B cell (primary cell): ENCODE measurements at regions not wholly inside any gene's neighbourhood (a gene's known extent, or its start where the extent isn't known, plus 50 kb on each side); places are given as distances from the start of the nearest gene placed in this dataset.

Experiments used
- ATAC-seq: fragments of 200-7000 bp; cut with Tn5 transposase; one replicate; pipeline ENCODE4 v1.10.0; 2021; ENCODE audit warnings: low read depth, mild to moderate bottlenecking, moderate number of reproducible peaks, moderate library complexity
- CTCF ChIA-PET: fragments of 350-600 bp; sonication (Branson Sonifier 250); formaldehyde crosslinking; loops from one replicate; lab custom pipeline; 2021; ENCODE audit warnings: antibody characterized with exemption, inconsistent platforms; lab: Charles Lee
- POLR2A ChIA-PET: fragments of 350-600 bp; sonication (Branson Sonifier 250); formaldehyde crosslinking; loops from one replicate; lab custom pipeline; 2021; ENCODE audit warnings: antibody characterized with exemption; lab: Charles Lee
- DNase-seq: peaks from one replicate; pipeline ENCODE4 v3.0.0; 2013
- H2AFZ ChIP-seq: 2 replicates; pipeline ENCODE4 v1.6.1; 2012; ENCODE audit warnings: mild to moderate bottlenecking, low read depth, low read length; ENCODE audit not compliant: insufficient read depth, poor library complexity, severe bottlenecking
- H3K27ac ChIP-seq, 2 donors: 1 replicate in 1 of 2; 2 replicates in 1 of 2; pipeline ENCODE4 v1.5.1; 2012 to 2013; ENCODE audit warnings: low read length in 2 of 2, mild to moderate bottlenecking in 2 of 2, moderate library complexity in 1 of 2
- H3K27me3 ChIP-seq, 4 experiments: fragments of 200-600 bp in 1 of 4; sonication (generic) in 1 of 4; replicated peaks in 1 of 4; 1 replicate in 2 of 4; 2 replicates in 2 of 4; pipeline versions ENCODE4 v1.6.1 to v1.7.0; 2013 to 2016; ENCODE audit warnings: low read length in 3 of 4, mild to moderate bottlenecking in 2 of 4, mixed read lengths in 1 of 4, moderate library complexity in 1 of 4; ENCODE audit not compliant: insufficient read depth in 4 of 4, control insufficient read depth in 3 of 4; ENCODE audit errors: control extremely low read depth in 1 of 4
- H3K36me3 ChIP-seq, 2 experiments: replicated peaks in 1 of 2; 1 replicate in 1 of 2; 2 replicates in 1 of 2; pipeline versions ENCODE4 v1.6.1 to v1.7.1; 2013; ENCODE audit warnings: low read length in 1 of 2; ENCODE audit not compliant: insufficient read depth in 2 of 2, control insufficient read depth in 1 of 2; ENCODE audit errors: control extremely low read depth in 1 of 2, extremely low read depth in 1 of 2
- H3K4me1 ChIP-seq, 2 donors: fragments of 200-600 bp in 1 of 2; sonication (generic) in 1 of 2; 1 replicate in 1 of 2; 2 replicates in 1 of 2; pipeline versions ENCODE4 v1.5.1 to v1.6.1; 2013 to 2017; ENCODE audit warnings: low read length in 2 of 2; ENCODE audit not compliant: control insufficient read depth in 2 of 2, insufficient read depth in 2 of 2
- H3K4me2 ChIP-seq: replicated peaks from 2 replicates; pipeline ENCODE3; 2012; ENCODE audit warnings: mild to moderate bottlenecking, low read depth, low read length; ENCODE audit not compliant: poor library complexity, severe bottlenecking
- H3K4me3 ChIP-seq, 5 experiments: fragments of 200-600 bp in 1 of 5; sonication (generic) in 1 of 5; 1 replicate in 3 of 5; 2 replicates in 2 of 5; pipeline versions ENCODE4 v1.5.1 to v1.7.0; 2011 to 2016; ENCODE audit warnings: low read length in 4 of 5, mild to moderate bottlenecking in 4 of 5, low read depth in 2 of 5, control low read depth in 1 of 5, moderate library complexity in 1 of 5; ENCODE audit not compliant: insufficient read depth in 1 of 5; ENCODE audit errors: control extremely low read depth in 1 of 5, extremely low read depth in 1 of 5
- H3K79me2 ChIP-seq: fragments of 200-600 bp; sonication (generic); one replicate; pipeline ENCODE4 v1.6.0; 2016; ENCODE audit warnings: low read length; ENCODE audit not compliant: control insufficient read depth, insufficient read depth
- H3K9ac ChIP-seq: fragments of 200-600 bp; sonication (generic); 2 replicates; pipeline ENCODE4 v1.6.1; 2017; ENCODE audit warnings: mild to moderate bottlenecking, low read length, moderate library complexity
- H3K9me3 ChIP-seq, 3 donors: one replicate each; pipeline versions ENCODE4 v1.6.1 to v1.7.1; 2013; ENCODE audit warnings: low read length in 2 of 3; ENCODE audit not compliant: control insufficient read depth in 2 of 3, insufficient read depth in 1 of 3; ENCODE audit errors: control extremely low read depth in 1 of 3
- H4K20me1 ChIP-seq: 2 replicates; pipeline ENCODE4 v1.6.0; 2012; ENCODE audit warnings: mild to moderate bottlenecking, low read length; ENCODE audit not compliant: insufficient read depth, control insufficient read depth, poor library complexity, severe bottlenecking
- H3K27ac Mint-ChIP-seq: one replicate; pipeline ENCODE4 v1.8.0; 2021; ENCODE audit warnings: mixed read lengths
- H3K27me3 Mint-ChIP-seq: one replicate; pipeline ENCODE4 v1.8.0; 2021; ENCODE audit warnings: mixed read lengths
- H3K4me1 Mint-ChIP-seq: one replicate; pipeline ENCODE4 v1.8.0; 2021; ENCODE audit warnings: mixed read lengths
- H3K4me3 Mint-ChIP-seq: one replicate; pipeline ENCODE4 v1.8.0; 2021; ENCODE audit warnings: mixed read lengths
- H3K9me3 Mint-ChIP-seq: one replicate; pipeline ENCODE4 v1.8.0; 2022; ENCODE audit warnings: mixed read lengths; ENCODE audit not compliant: insufficient read depth
- EZH2 ChIP-seq: IDR thresholded peaks from 2 replicates; pipeline ENCODE4 v1.6.1; 2012; ENCODE audit warnings: borderline replicate concordance, low read depth, mild to moderate bottlenecking, moderate library complexity, low read length; ENCODE audit not compliant: insufficient read depth, poor library complexity, severe bottlenecking
- WGBS: methylation state at CpG from one replicate; pipeline ENCODE4 v1.1.5; 2013; ENCODE audit warnings: missing lambda C conversion rate; ENCODE audit not compliant: insufficient coverage; 5-methylcytosine and 5-hydroxymethylcytosine counted together
- intact Hi-C: fragments of 100-400 bp; cut with micrococcal nuclease; formaldehyde crosslinking; loops from one replicate; pipeline ENCODE4 v1.10.0; 2022
- TF ChIP-seq, protein P1 (sequence below): fragments of 200-600 bp; IDR thresholded peaks from one replicate; pipeline ENCODE4 v1.8.0; 2022; ENCODE audit warnings: antibody characterized with exemption, mild to moderate bottlenecking

- H3K36me3 ChIP-seq: no peaks in the 10 kb centered on the region
- TF ChIP-seq, protein P1, sequence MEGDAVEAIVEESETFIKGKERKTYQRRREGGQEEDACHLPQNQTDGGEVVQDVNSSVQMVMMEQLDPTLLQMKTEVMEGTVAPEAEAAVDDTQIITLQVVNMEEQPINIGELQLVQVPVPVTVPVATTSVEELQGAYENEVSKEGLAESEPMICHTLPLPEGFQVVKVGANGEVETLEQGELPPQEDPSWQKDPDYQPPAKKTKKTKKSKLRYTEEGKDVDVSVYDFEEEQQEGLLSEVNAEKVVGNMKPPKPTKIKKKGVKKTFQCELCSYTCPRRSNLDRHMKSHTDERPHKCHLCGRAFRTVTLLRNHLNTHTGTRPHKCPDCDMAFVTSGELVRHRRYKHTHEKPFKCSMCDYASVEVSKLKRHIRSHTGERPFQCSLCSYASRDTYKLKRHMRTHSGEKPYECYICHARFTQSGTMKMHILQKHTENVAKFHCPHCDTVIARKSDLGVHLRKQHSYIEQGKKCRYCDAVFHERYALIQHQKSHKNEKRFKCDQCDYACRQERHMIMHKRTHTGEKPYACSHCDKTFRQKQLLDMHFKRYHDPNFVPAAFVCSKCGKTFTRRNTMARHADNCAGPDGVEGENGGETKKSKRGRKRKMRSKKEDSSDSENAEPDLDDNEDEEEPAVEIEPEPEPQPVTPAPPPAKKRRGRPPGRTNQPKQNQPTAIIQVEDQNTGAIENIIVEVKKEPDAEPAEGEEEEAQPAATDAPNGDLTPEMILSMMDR: no peak
- TF ChIP-seq EZH2: no peak
- H3K27me3 Mint-ChIP-seq: no peaks in the 10 kb centered on the region
- H3K9ac ChIP-seq: no peak overlapping the region
- CTCF ChIA-PET: interaction anchor here (0.9 to 8.5 kb wide), 3 partner anchors 22 to 1096 kb away, joined by 3 to 88 read pairs (median 6); no protein-coding TSS in a partner anchor
- no peaks in the 10 kb centered on the region for H3K4me1 Mint-ChIP-seq
- no peak overlapping the region for H3K4me3 ChIP-seq
- intact Hi-C loops: no loop called here
- 91% methylated on average over 5 of the region's 5 CpGs for WGBS
- POLR2A ChIA-PET: no interaction called here
- no peaks in the 10 kb centered on the region for H3K4me1 ChIP-seq
- H3K4me3 Mint-ChIP-seq: no peak overlapping the region
- ATAC-seq (no peak), DNase-seq (no peak)
- H3K4me2 ChIP-seq: no peak overlapping the region
- no peaks in the 10 kb centered on the region for H3K27me3 ChIP-seq
- no peaks in the 10 kb centered on the region for H4K20me1 ChIP-seq
- H3K27ac Mint-ChIP-seq: no peak overlapping the region
- no peak overlapping the region for H3K27ac ChIP-seq
- H2AFZ ChIP-seq: no peak overlapping the region
- H3K9me3 ChIP-seq: peaks cover 0 to 11% (median 0%) of the 10 kb centered on the region in 3 donors
- no peaks in the 10 kb centered on the region for H3K9me3 Mint-ChIP-seq
- no peaks in the 10 kb centered on the region for H3K79me2 ChIP-seq
Measured at GRCh38 chr18:60555625-60556024, 183.1 kb upstream of the MC4R start.

- Histone ChIP-seq H3K79me2 (no peaks in the 10 kb centered on the region), H3K9ac (no peak overlapping the region), H3K9me3 (peaks cover 0 to 11% (median 0%) of the 10 kb centered on the region in 3 donors), H3K27me3 (no peaks in the 10 kb centered on the region), H2AFZ (no peak overlapping the region), H3K4me3 (no peak overlapping the region), H3K27ac (no peak overlapping the region), H4K20me1 (no peaks in the 10 kb centered on the region), H3K4me2 (no peak overlapping the region), H3K4me1 (no peaks in the 10 kb centered on the region), H3K36me3 (no peaks in the 10 kb centered on the region)
- DNase-seq (no peak), ATAC-seq (no peak)
- intact Hi-C loops: no loop called here
- Mint-ChIP-seq H3K4me1 (no peaks in the 10 kb centered on the region), H3K9me3 (no peaks in the 10 kb centered on the region), H3K27me3 (no peaks in the 10 kb centered on the region), H3K4me3 (no peak overlapping the region), H3K27ac (no peak overlapping the region)
- CTCF ChIA-PET: interaction anchor here (0.6 to 8.5 kb wide), 4 partner anchors 22 to 1097 kb away, joined by 3 to 88 read pairs (median 4); no protein-coding TSS in a partner anchor
- 100% methylated on average over 1 of the region's 1 CpG for WGBS
- POLR2A ChIA-PET: no interaction called here
- no peak for TF ChIP-seq EZH2
- TF ChIP-seq, protein P1: no peak
Measured at GRCh38 chr18:60556326-60556725, 183.8 kb upstream of the MC4R start.
